ENCODE measurements at regions not wholly inside any gene's neighbourhood (a gene's known extent, or its start where the extent isn't known, plus 50 kb on each side); places are given as distances from the start of the nearest gene placed in this dataset.
"Not testable (repeated sequence)": the region's sequence is repeated elsewhere in the genome, so short reads cannot be mapped to it uniquely, and the experiment has no call there.

GRCh38 chr14:99029916-99030305, 242.1 kb downstream of the BCL11B start:
- FAIRE-seq = no peak

GRCh38 chr14:99030454-99030853, 241.5 kb downstream of the BCL11B start:
- TF ChIP-seq POLR2A (IDR thresholded peaks at IDR 0.05; ENCODE audit: low read depth, low read length) = no peak
- DNase-seq (ENCODE audit: insufficient read length, low spot score) (no peak), FAIRE-seq (no peak)

More at GRCh38 chr14:99029916-99030305, 242.1 kb downstream of the BCL11B start:
- TF ChIP-seq POLR2A (IDR thresholded peaks at IDR 0.05; ENCODE audit: low read depth, low read length) = no peak
- no peak for DNase-seq (ENCODE audit: insufficient read length, low spot score)

DNA sequence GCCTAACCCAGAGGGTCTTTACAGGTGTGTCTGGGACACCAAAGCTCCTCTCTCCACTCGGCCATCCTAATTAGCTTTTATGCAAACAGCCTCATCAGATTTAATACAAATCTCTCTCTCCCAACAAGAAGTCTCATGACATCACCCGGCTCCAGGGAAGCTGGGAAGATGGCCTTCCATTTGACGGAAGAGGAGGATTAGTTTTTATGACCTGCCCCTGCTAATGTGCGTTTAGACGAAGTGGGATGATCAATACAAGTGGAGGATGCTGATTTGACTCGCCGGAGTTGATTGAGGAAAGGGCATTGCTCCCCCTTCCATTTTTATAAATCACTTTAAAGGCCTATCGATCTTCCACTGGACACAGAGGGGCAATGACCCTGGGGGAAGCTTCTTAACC, 239.2 kb downstream of the BCL11B start:
- FAIRE-seq (no peak), DNase-seq (ENCODE audit: insufficient read length, low spot score) (no peak)
- TF ChIP-seq POLR2A (IDR thresholded peaks at IDR 0.05; ENCODE audit: low read depth, low read length) = no peak

GRCh38 chr14:99033951-99034350, 238.0 kb downstream of the BCL11B start:
- no peak for DNase-seq (ENCODE audit: insufficient read length, low spot score)
- no peak for TF ChIP-seq POLR2A (IDR thresholded peaks at IDR 0.05; ENCODE audit: low read depth, low read length)
- FAIRE-seq = no peak

GRCh38 chr14:99034711-99035171, 237.3 kb downstream of the BCL11B start:
- FAIRE-seq (no peak), DNase-seq (ENCODE audit: insufficient read length, low spot score) (no peak)
- no peak for TF ChIP-seq POLR2A (IDR thresholded peaks at IDR 0.05; ENCODE audit: low read depth, low read length)

DNA sequence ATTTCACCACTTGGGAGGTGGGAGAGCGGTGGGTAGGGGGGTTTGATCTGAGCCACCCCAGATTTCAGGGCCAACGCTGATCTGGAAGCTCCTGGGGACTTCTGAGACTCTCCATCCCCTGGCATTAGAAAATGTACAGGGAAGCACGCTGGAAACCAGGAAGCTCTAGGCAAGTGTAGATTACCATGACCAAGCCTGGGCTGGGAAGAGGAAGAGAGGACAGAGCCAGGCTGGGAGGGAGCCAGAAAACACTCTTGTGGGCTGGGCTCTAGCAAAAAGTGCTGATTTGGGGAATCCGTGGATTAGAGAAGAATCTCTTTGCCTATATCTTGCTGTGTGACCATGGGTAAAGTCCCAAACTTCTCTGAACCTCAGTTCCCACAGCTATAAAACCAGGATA, 236.7 kb downstream of the BCL11B start:
- TF ChIP-seq POLR2A (IDR thresholded peaks at IDR 0.05; ENCODE audit: low read depth, low read length) = no peak
- DNase-seq (ENCODE audit: insufficient read length, low spot score) (no peak), FAIRE-seq (no peak)

GRCh38 chr14:99035712-99036610, 236.0 kb downstream of the BCL11B start:
- FAIRE-seq (no peak), DNase-seq (ENCODE audit: insufficient read length, low spot score) (peak; percentile 96)
- no peak for TF ChIP-seq POLR2A (IDR thresholded peaks at IDR 0.05; ENCODE audit: low read depth, low read length)

DNA sequence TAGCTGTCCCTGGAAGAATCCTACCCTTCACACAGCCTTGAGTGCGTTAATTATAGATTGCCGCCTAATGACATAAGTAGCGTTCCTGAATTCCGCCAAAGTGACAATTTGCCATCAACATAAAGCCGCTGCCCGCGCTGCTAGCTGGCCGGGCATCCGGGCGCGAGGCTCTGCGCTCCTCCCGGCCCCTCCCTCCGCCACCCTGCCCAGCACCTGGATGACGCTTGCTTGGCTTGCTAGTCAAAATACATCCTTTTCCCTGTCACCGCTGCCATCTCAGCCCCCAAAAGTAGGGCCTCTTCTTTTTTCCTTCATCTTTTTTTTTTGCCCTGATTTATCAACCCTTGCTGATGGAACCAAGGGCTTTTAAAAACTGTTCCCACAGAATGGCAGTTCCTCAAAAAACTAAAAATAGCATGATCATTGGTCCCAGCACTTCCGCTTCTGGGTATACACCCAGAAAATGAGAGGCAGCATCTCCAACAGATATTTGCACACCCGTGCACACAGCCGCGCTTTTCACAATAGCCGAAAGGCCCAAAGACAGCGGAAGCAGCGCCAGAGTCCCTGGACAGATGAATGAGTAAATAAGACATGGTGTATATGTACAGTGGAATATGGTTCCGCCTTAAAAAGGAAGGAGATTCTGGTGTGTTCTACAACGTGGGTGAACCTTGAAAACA, 235.2 kb downstream of the BCL11B start:
- no peak for TF ChIP-seq POLR2A (IDR thresholded peaks at IDR 0.05; ENCODE audit: low read depth, low read length)

DNA sequence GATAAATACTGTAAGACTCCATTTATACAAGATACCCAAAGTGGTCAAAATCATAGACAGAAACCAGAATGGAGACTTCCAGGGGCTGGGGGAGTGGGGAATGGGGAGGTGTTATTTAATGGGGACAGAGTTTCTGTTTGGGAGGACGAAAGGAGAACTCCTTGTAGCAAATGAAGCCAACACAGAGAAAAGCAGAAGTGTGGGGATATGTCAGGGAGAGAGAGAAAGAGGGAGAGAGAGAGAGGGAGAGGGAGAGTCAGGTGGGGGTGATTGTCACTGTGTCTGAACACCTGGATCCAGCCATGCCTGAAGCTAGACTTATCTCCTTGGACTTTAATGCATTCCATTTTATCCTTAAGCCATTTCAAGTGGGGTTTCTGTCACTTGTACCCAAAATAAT, 234.7 kb downstream of the BCL11B start:
- FAIRE-seq; DNase-seq (ENCODE audit: insufficient read length, low spot score): not testable (repeated sequence)

More for the DNA sequence above, 235.2 kb downstream of the BCL11B start:
- no peak for FAIRE-seq
- DNase-seq (ENCODE audit: insufficient read length, low spot score) = no peak

DNA sequence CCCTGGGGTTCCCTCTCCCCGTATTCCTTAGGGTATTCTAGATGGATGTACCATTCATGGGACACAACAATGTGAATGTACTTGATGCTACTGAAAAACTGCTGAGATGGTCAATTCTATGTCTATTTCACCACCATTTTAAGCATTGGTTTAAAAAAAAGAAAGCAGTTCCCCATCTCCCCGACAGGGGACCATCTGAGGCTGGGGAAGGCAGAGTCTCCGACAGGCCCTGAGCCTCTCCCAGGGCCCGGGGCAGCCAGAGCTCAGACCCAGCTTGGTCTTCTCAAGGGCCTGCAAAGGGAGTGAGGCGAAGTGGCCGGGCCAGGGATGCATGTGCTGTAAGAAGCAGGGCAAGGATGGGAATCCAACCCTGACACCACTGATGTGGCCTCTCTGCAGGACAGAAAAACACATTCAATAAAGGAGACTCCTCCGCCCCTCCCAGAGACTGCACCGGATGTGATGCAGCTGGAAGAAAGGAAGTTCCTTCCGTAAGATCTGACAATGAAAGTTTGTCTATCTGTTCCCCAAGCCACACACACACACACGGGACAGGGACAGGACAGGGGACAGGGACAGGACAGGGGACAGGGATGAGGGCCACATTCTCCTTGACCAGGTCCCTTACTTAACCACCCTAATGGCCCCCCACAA, 234.1 kb downstream of the BCL11B start:
- FAIRE-seq (no peak), DNase-seq (ENCODE audit: insufficient read length, low spot score) (no peak)
- TF ChIP-seq POLR2A (IDR thresholded peaks at IDR 0.05; ENCODE audit: low read depth, low read length) = no peak

DNA sequence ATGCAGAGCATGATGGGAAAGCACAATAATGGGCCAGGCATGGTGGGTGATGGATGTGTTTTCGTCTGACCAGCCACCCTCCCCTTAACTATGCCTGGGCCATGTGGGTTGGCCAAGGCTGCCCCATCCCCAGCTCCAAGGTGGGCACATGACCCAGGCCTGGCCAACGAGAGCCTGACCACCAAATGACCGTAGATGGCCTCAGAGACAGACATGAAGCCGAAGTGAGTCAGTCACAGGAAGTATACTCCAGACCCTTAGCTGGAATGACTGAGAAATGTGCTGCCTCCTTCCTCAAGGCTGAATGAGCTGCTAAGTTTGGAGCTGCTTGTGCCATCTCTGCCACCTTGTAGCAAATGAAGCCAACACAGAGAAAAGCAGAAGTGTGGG, 233.6 kb downstream of the BCL11B start:
- no peak for FAIRE-seq

DNA sequence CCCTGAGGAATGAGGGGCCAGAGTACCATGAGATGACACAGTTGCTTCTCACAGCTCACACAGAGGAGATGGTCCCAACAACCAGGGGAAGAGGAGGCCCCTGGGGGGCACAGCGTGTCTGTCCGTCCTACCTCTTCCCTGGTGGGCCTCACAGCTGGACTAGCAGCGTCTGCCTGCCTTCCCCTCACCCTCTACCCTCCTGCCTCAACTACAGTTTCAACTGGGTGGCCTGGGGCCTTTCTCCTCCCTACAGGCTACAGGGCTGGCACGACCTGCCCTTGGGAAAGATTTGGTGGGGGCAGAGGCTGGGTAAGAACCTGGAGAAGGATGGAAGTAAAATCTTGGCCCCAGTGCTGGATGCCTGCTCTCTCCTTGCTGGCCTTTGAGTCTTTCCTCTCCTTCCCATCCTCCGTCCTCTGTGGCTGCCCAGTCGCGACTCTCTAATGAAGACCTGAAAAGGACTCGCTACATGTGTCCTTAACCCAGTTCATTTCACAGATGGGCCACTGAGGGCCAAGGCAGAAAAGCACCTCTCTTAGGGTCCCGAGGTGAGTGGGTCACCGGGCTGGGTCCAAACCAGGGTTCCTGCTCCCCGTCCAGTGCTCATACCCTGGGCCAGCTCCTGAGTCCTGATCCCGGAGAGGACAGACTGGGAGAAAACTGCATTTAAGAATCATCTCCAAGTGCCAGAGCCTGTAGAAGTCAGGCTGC, 232.5 kb downstream of the BCL11B start:
- TF ChIP-seq POLR2A (IDR thresholded peaks at IDR 0.05; ENCODE audit: low read depth, low read length) = no peak
- FAIRE-seq (no peak), DNase-seq (ENCODE audit: insufficient read length, low spot score) (no peak)

More for the DNA sequence above, 233.6 kb downstream of the BCL11B start:
- no peak for DNase-seq (ENCODE audit: insufficient read length, low spot score)
- TF ChIP-seq POLR2A (IDR thresholded peaks at IDR 0.05; ENCODE audit: low read depth, low read length) = no peak

GRCh38 chr14:99040052-99040451, 231.9 kb downstream of the BCL11B start:
- TF ChIP-seq POLR2A (IDR thresholded peaks at IDR 0.05; ENCODE audit: low read depth, low read length) = no peak
- DNase-seq (ENCODE audit: insufficient read length, low spot score) (no peak), FAIRE-seq (no peak)

GRCh38 chr14:99040711-99041110, 231.3 kb downstream of the BCL11B start:
- FAIRE-seq (no peak), DNase-seq (ENCODE audit: insufficient read length, low spot score) (no peak)
- no peak for TF ChIP-seq POLR2A (IDR thresholded peaks at IDR 0.05; ENCODE audit: low read depth, low read length)

Data from H54 (cell line).